HEK293T (cell line): ENCODE measurements at regions not wholly inside any gene's neighbourhood (a gene's known extent, or its start where the extent isn't known, plus 50 kb on each side); places are given as distances from the start of the nearest gene placed in this dataset.

Experiments
- ARNT ChIP-seq: fragments of 450-650 bp; IDR thresholded peaks from 2 replicates; pipeline ENCODE4 v1.6.1; 2017; ENCODE audit warnings: mild to moderate bottlenecking
- BHLHE40 ChIP-seq: fragments of 450-650 bp; IDR thresholded peaks from 2 replicates; pipeline ENCODE4 v1.6.1; 2016; ENCODE audit warnings: mild to moderate bottlenecking, moderate library complexity, borderline replicate concordance
- ELF4 ChIP-seq: fragments of 450-650 bp; IDR thresholded peaks from 2 replicates; pipeline ENCODE4 v1.6.1; 2017; ENCODE audit warnings: antibody characterized with exemption
- FOXA1 ChIP-seq: fragments of 450-650 bp; IDR thresholded peaks from 2 replicates; pipeline ENCODE4 v1.6.1; 2016; ENCODE audit warnings: mild to moderate bottlenecking
- FOXK2 ChIP-seq: fragments of 450-650 bp; IDR thresholded peaks from 2 replicates; pipeline ENCODE4 v1.6.1; 2016; ENCODE audit warnings: mild to moderate bottlenecking
- FOXM1 ChIP-seq: fragments of 450-650 bp; IDR thresholded peaks from 2 replicates; pipeline ENCODE4 v1.6.1; 2017; ENCODE audit warnings: mild to moderate bottlenecking, borderline replicate concordance
- HDGF ChIP-seq: fragments of 450-650 bp; IDR thresholded peaks from 2 replicates; pipeline ENCODE4 v1.6.1; 2017; ENCODE audit warnings: antibody characterized with exemption, borderline replicate concordance
- L3MBTL2 ChIP-seq: fragments of 450-650 bp; conservative IDR thresholded peaks from 2 replicates; pipeline ENCODE4 v1.6.1; 2016; ENCODE audit warnings: mild to moderate bottlenecking
- PKNOX1 ChIP-seq: fragments of 450-650 bp; IDR thresholded peaks from 2 replicates; pipeline ENCODE4 v1.6.1; 2016
- SP1 ChIP-seq: fragments of 450-650 bp; IDR thresholded peaks from 2 replicates; pipeline ENCODE4 v1.6.1; 2017
- SUZ12 ChIP-seq: fragments of 450-650 bp; IDR thresholded peaks from 2 replicates; pipeline ENCODE4 v1.6.1; 2016; ENCODE audit warnings: mild to moderate bottlenecking
- TARDBP ChIP-seq: fragments of 450-650 bp; IDR thresholded peaks from 2 replicates; pipeline ENCODE4 v1.6.1; 2016
- ZNF384 ChIP-seq: fragments of 450-650 bp; IDR thresholded peaks from 2 replicates; pipeline ENCODE4 v1.6.1; 2016

GRCh38 chr16:85372627-85373372 is 240.3 kb upstream of the GSE1 start:
- TF ChIP-seq FOXA1: no peak
- no peak for TF ChIP-seq ZNF384
- TF ChIP-seq SUZ12: no peak
- no peak for TF ChIP-seq FOXM1
- no peak for TF ChIP-seq SP1
- TF ChIP-seq HDGF: no peak
- no peak for TF ChIP-seq FOXK2
- no peak for TF ChIP-seq TARDBP
- no peak for TF ChIP-seq BHLHE40
- no peak for TF ChIP-seq ARNT
- no peak for TF ChIP-seq PKNOX1
- no peak for TF ChIP-seq ELF4
- TF ChIP-seq L3MBTL2: no peak
